Lung microvascular endothelial cell (primary cell): ENCODE measurements at regions not wholly inside any gene's neighbourhood (a gene's known extent, or its start where the extent isn't known, plus 50 kb on each side); places are given as distances from the start of the nearest gene placed in this dataset.

Experiments used
- DNase-seq, 2 donors: peaks; one replicate each; pipeline versions ENCODE4 v3.0.0 to v3.0.0-alpha.2; 2010; ENCODE audit warnings: low read depth in 2 of 2

GRCh38 chr7:144982133-144982532 is 146.3 kb upstream of the TPK1 start:
- DNase-seq = no peak

- no peak for DNase-seq
Observed at GRCh38 chr7:144975882-144976281, 140.0 kb upstream of the TPK1 start.

- DNase-seq = no peak
Observed at GRCh38 chr7:144969787-144970186, 133.9 kb upstream of the TPK1 start.

- no peak for DNase-seq
Observed at GRCh38 chr7:144960763-144961162, 124.9 kb upstream of the TPK1 start.

GRCh38 chr7:144957998-144958397 is 122.1 kb upstream of the TPK1 start:
- DNase-seq = no peak

GRCh38 chr7:144955422-144955821 is 119.6 kb upstream of the TPK1 start:
- DNase-seq = no peak

DNA sequence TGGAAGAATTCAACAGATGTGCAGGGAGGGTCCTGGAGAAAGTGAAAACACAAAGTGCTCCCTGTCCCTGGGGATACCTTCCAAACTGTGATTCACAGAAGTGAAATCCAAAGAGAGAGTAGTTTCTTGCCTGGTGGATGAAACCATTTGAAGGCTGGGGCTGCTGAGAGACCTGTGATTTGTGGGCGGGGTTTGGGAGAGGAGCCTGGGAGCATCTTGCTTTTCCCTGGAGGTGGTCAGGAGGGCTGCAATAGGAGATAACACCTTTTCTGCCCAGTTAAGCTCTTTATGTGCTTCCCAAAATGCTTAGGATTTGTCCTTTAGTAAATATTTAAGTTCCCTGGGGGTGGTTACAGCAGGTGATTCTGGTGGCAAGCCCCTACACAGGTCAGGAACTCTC is 105.3 kb upstream of the TPK1 start:
- no peak for DNase-seq

- no peak for DNase-seq
Observed at GRCh38 chr7:144937199-144937598, 101.3 kb upstream of the TPK1 start.

DNA sequence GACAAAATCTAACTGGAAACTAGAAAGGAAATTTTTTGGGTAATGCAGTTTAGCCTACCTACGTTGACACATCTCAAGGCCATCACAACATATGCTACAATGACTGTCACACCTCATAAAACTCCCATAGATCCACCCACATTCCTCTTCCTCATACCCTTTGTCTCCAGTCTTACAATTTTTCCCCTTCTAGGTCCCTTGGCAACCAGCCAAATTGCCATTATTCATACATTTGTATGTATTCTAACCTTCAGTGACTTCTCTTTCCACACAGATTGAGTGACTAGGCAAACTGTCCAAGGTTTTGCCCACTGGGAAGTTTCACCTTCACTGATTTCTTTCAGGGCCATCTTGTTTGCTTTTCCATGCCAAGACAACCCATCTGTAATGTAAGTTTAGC is 100.5 kb upstream of the TPK1 start:
- DNase-seq = no peak

- DNase-seq = no peak
Observed at GRCh38 chr7:144910411-144910810, 74.6 kb upstream of the TPK1 start.

GRCh38 chr7:144908943-144909556 is 73.2 kb upstream of the TPK1 start:
- no peak for DNase-seq

DNA sequence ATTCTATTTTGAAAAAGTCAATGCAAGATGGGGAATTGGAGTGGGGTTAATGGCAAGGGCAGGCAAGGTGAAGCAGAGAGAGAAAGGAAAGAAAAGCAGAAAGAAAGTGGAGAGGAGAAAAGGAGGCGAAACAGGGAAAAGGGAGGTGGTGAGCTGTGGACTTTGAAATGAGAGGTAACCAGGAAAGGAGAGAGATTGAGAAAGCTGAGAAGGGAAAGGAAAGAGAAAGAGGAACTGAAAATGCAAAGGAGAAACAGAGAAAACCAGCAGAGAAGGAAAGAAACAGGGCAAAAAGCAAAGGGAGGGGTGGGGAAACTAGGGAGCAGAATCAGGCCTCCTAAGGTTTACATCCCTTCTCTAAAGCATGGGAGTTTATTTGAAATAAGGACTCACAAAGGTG is 72.5 kb upstream of the TPK1 start:
- no peak for DNase-seq

- no peak for DNase-seq
Observed at GRCh38 chr7:144907577-144907976, 71.7 kb upstream of the TPK1 start.

DNA sequence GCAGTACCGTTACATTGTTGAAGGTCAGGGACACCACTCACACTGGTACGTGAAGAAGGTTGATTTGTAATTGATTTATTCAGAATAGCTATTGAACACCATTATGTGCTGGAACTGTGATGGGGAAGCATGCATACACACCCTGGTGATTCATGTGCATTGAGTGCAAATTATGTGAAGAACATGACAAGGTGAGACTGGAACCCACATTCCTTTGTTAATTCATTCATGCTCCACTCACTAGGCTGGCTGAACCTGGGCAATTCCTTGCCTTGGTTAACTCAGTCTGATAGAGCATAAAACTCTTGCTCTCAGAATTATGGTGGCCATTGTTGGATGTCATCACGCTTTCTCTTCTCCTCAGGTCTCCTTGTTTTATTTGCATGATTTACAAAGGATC is 67.3 kb upstream of the TPK1 start:
- DNase-seq = no peak

GRCh38 chr7:144892761-144893160 is 56.9 kb upstream of the TPK1 start:
- DNase-seq = no peak
